SIG-M5 treated with dmso at 0.1 percent for 504 hours (cell line): ENCODE measurements at regions not wholly inside any gene's neighbourhood (a gene's known extent, or its start where the extent isn't known, plus 50 kb on each side); places are given as distances from the start of the nearest gene placed in this dataset.

Experiments used
- DNase-seq: peaks from one replicate; lab custom pipeline; 2025; ENCODE audit not compliant: unreplicated experiment; lab: John Stamatoyannopoulos, UW

DNA sequence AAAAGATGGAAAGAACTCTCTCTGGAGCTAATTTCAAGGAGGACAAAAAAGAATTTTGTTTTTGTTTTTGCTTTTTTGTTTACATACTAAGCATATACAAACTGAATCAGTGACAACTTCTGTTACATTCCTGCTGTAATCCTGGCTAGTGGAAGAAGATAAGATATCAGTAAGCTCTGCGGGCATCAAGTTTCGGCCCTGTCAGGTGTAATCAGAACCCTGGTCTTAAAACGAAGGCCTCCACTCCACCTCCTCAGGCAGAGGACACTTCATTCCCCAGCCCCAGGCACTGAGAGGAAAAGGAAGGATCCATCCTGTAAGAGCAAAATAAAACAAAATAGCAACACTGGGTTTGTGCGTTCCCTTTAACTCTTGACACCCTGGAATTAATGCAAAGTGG lies 88.9 kb upstream of the ARHGAP29 start:
- DNase-seq, result no peak

DNA sequence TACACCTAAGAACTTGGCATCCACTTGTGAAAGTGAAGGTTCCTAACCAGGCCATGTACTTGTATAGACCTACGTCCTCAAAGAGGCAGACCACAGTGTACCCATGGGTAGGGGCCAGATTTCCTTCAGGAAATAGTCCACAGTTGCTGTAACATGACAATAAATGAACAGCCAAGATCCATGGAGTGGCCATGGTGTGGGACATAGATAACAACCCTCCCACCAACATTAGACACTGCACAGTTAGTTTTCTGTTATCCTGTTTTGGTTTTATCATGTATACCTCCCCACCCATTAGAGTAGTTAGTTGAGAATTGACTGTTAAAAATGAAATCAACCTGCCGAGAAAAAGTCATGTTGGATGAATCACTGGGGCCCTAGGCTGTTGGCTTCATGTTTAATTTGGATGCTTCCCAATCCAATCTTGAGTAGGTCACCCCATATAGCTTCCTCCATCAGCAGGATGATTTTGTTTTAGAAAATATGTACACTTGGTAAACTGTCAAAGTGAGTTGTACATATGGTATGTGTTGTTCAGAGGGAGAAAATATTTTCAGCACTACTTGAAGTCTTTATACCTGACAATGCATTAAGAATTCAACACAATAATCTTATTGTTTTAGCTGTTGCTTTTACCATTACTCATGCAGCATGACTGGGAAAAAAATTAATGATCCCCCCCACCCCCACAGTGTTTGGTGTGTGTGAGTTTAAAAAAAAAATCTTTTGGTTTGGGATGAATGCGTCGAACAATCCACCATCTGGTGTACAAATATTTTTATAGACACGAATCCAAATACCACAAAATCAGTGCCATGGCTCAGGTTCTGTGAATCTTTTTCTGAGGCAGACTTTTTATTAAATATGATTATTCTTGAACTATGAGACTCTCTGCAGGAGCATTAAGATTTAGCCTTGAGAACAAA lies 88.3 kb upstream of the ARHGAP29 start:
- DNase-seq, result no peak

DNA sequence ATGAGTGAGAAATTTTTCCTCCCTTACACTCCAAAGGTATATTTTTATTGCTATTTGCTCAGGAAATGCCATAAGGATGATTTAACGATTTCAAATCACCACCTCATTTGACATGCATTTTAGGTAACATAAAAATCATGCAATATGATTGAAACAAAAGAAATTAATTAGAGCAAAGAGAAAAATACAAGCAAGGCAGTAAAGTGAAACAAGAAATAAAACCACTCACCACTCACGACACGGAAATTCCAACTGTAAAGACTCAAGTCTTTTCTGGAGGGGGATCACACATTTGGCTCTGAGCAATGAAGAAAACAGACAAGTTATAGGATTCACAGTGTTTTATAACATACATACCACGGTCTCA lies 86.8 kb upstream of the ARHGAP29 start:
- DNase-seq, result no peak

DNA sequence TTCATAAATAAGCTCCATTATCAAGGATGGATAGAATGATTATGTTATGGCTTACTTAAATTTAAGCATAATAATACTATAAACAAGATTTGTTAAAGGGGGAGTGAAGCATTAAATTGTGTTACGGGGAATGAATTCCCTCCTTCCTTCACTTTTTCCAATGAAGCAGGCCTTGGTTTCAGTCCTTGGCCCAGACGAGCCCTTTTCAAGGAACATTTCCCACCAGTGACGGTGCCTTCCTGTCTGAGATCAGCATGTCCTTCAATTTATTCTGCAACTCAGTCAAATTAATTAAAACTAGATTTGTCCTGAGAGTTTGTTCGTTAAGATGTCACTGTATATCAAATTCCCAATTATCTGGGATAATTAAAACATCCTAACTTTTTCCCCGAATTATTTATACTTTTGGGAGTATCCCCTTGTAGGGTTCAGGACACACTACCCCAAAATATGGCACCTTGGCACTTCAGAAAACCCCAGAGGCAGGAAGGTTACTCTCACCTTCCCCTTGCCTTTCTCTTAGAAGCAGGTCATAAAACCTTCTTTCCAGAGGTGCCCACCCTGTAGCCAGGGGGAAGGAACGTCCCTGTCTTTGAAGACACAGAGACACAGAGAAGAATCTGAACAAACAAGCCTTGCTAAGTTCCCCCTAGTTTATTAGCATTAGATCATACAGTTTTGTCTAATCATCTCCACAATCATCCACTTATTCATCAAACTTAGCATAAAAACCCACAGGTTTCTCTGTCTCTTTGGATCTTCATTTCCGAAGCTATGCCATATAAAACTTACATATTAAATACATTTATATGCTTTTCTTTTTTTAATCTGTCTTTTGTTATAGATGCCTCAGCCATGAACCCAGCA lies 86.2 kb upstream of the ARHGAP29 start:
- no peak for DNase-seq

- DNase-seq, result no peak
Observed at GRCh38 chr1:94322696-94323095, 85.3 kb upstream of the ARHGAP29 start.

- no peak for DNase-seq
Observed at GRCh38 chr1:94321662-94322061, 84.3 kb upstream of the ARHGAP29 start.

DNA sequence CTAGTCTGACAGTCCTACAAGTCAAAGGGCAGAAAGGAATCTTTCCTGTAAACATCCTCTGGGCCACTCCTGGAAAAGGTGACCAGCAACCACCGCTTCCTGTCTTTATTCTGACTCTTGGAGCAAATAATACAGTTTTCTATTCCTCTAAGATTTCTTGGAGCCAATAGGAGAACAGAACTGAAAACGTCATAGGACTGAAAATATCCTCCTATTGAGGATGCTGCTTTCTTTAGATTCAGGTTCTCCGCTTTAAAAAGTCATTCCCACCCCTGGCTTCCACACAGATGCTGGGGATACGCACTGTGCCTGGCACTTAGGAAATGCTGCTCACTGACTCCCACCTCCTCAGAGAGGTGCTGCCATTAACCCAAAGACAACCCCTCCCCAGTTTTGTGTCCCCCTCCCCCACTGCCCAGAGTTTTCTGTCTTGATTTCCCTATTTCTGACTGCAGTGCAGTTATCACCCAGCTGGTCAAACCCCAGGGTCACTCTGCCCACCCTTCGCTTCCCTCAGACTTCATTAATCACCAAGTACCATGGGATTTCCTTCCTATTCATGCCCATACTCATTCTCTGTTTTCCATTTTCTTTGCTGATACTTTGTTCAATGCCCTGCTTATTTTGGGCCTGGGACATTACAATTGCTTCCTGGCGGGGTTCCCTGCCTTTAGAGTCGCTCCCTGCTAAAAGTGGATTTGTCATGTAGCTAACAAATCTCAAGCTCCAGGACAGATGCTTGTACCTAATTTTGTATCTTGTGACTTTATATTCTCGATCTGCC lies 82.1 kb upstream of the ARHGAP29 start:
- DNase-seq, result no peak

- no peak for DNase-seq
Observed at GRCh38 chr1:94318505-94319030, 81.2 kb upstream of the ARHGAP29 start.

- no peak for DNase-seq
Observed at GRCh38 chr1:94317790-94318188, 80.4 kb upstream of the ARHGAP29 start.

GRCh38 chr1:94316836-94317789 lies 79.7 kb upstream of the ARHGAP29 start:
- DNase-seq, result no peak

DNA sequence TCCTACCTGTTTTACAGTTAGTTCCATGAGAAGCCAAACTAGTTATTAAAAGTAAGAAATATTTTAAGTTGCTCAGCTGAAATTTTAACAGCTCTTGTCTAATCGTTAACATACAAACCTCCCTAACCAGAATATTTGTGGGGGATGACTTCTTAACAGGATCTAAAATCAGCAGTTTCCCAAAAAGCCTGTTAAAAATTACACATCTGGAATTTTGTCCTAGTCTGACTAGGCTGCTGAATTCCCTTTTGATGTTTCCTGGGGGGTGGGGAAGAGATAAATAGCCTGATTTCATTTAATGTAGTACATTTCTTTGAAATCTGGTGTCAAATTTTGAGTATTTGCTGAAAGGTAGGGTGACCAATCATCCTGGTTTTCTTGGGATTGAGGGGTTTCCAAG lies 78.8 kb upstream of the ARHGAP29 start:
- DNase-seq, result no peak

- DNase-seq, result no peak
Observed at GRCh38 chr1:94315552-94316116, 78.2 kb upstream of the ARHGAP29 start.

DNA sequence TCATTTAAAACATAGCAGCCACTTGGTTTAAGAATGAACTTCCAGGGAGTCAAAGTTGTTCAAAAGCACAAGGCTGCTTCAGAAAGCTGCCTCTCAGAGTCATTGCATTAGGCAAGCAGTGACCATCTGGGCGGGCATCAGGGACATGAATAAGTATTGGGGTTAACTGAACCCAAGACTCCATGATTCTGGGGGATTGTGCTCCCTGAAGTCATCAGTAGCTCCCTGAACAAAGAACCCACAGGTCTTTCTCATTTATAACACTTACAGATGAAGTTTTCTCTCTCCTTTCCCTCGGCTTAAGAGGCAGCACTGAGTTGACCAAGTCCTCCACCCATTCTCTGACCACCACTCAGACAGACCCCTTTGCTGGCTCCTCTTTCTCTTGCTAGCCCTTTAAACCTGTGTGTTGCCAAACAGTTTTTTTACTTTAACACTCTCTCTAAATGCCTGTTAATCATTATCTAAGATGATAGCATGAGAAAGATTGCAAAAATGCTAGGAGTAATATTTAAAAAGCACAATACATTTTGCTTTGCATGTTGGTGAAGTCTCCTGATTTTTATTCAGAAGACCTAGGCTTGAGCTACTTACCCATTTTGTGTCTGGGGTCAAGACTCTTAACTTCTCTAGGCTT lies 77.0 kb upstream of the ARHGAP29 start:
- DNase-seq, result no peak

DNA sequence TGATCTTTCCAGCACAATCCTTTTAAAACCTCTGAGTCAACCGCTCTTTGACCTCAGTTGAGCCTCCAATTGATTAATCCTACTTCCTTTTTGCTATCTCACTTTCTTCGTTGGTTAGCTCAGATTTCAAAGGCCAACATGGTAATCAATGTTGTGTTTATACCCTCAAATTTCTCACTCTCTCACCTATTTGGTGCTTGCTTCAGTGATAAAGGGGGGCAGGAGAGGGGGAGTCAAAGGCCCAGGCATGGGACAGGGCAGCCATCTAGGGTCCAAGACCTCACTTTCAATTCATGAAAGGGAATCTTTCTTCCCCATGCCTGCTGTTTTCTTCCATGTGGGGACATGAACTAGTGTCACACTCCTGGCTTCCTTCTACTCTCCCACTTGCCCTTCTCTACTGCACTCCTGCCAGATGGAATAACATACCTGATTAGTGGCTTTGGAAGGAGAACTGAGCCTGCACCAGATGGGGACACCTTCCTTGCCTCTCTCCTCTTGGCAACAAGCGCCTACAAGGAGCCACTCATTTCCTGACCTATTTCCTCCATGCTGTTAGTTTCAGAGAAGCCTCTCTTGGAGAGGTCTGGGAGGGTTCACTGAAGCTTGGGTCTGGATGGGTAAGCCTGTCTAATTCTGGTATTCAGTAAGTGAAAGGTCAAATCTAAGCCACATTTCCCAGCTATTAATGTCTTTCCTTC lies 73.3 kb upstream of the ARHGAP29 start:
- DNase-seq, result no peak

GRCh38 chr1:94309829-94310569 lies 72.6 kb upstream of the ARHGAP29 start:
- DNase-seq, result no peak

DNA sequence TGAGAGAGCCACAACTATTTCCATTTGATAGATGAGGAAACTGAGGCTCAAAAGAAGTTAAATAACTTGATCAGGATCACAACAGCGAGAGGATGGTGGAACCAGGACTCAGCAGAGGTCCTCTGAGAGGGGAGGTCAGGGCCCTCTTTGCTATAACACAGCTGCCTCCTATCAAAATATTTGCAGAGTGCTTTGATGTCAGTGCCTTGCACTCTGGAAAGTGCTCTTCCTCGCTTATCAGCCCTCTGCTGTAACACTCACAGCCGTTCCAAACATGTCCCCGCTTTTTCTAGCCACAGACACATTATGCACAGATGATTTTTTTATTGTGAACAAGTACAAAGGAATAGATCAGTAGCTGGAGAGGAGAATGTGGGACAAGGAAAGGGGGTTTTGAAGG lies 71.8 kb upstream of the ARHGAP29 start:
- DNase-seq, result no peak

DNA sequence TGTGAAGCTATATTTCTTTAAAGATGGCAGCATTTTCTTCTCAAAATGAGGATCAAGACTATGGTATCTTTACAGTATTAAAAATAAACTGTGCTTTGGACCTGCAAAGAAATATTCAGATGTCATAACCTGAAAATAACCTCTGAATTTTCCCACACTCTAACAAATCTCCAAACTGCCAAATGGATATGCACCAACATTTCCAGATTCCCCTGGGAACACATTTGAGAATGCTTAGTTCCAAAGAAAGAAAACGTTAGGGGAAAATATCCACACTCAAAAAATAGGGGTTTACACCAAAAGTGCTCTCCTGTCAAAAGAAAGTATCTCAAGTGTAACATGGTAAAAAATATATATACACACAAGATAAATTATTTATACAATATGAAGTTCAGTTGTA lies 69.1 kb upstream of the ARHGAP29 start:
- no peak for DNase-seq

DNA sequence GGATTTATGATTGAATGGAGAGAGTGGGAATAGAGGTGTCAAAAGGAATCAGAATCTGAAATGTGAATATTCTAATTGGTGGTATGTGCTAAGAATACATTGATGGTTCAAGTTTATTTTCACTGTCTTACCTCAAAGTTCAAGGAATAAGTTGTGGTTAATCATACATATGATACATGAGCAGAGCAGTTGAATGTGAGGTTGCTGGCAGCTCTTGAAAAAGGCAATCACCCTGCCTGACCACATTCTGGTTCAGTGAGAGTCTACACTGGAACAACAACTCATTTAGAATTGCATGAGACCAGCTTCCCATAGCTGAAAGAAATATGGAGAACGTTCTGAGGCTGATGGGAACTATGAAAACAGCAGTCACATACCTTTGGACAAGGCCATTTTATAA lies 68.3 kb upstream of the ARHGAP29 start:
- no peak for DNase-seq
